Fibroblast of lung (primary cell): ENCODE measurements at regions not wholly inside any gene's neighbourhood (a gene's known extent, or its start where the extent isn't known, plus 50 kb on each side); places are given as distances from the start of the nearest gene placed in this dataset.

ENCODE experiments used
- CTCF ChIP-seq, 2 donors: IDR thresholded peaks in 1 of 2; conservative IDR thresholded peaks in 1 of 2; 1 replicate in 1 of 2; 2 replicates in 1 of 2; pipeline ENCODE4 v1.5.1; 2011 to 2012; ENCODE audit warnings: low read length in 2 of 2, control low read depth in 1 of 2, inconsistent platforms in 1 of 2, low read depth in 1 of 2, mild to moderate bottlenecking in 1 of 2
- EZH2 ChIP-seq: IDR thresholded peaks from 2 replicates; pipeline ENCODE4 v1.5.1; 2012; ENCODE audit warnings: low read length, control low read depth, mild to moderate bottlenecking; ENCODE audit errors: missing control alignments

GRCh38 chr12:86834217-86834616 lies 578.0 kb upstream of the MGAT4C start:
- TF ChIP-seq CTCF (conservative IDR thresholded peaks at IDR 0.05 in 1 of 2, IDR thresholded peaks at IDR 0.05 in 1 of 2; ENCODE audit: low read depth in 1 of 2, low read length in 2 of 2), result no peak
- no peak for TF ChIP-seq EZH2
